Left renal cortex interstitium (tissue), 4 donors: ENCODE measurements at regions not wholly inside any gene's neighbourhood (a gene's known extent, or its start where the extent isn't known, plus 50 kb on each side); places are given as distances from the start of the nearest gene placed in this dataset.

Source experiments
- DNase-seq, 4 donors: peaks; one replicate each; pipeline ENCODE4 v3.0.0-alpha.2; 2013; ENCODE audit warnings: low read depth in 4 of 4, low spot score in 2 of 4, missing footprints in 1 of 4

DNA sequence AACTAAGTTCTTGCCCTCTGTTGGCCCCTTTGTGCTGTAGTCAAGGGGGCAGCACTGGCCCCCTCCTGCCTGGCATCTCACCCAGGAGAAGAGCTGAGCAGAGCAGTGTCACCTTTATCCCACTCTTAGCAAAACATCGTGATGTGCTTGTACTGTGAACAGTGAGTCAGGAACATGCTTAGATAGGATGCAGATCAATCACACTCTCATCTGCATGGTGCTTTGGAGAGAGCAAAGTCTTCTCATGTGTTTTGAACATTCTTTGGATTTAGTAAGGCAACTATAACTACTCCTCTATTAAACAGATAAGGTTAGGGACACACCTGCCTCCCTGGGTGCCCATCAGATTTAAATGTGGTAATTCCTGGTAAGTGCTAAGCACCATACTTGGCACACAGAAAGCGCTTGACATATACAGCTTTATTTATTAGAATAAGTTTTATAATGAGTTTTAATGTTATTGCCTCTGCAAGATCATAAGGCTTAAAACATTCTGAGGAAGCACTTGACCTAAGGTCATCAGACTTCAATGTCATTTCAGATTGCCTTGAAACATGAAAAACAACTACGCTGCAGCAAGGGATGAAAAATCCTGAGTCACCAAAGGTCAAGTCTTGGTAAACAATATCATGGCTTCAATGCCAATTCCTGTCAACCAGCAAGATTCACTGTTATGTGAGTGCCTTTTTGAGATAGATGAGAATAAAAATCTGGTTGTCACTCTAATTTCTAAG lies 82.4 kb upstream of the IRS2 start:
- no peak for DNase-seq

DNA sequence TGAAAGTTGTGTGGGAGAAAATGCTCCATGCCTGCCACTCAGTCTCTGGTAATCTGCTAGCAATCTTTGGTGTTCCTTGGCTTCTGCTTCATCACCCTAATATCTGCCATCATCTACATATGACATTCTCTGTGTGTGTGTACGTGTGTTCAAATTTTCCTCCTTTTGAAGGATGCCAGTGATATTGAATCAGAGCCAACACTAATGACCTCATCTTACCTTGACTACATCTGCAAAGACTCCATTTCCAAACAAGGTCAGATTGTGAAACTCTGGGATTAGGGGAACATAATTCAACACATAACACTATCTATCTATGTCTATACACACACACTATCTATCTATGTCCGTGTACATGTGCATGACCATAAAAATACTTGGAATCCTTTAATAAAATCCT lies 81.4 kb upstream of the IRS2 start:
- no peak for DNase-seq

DNA sequence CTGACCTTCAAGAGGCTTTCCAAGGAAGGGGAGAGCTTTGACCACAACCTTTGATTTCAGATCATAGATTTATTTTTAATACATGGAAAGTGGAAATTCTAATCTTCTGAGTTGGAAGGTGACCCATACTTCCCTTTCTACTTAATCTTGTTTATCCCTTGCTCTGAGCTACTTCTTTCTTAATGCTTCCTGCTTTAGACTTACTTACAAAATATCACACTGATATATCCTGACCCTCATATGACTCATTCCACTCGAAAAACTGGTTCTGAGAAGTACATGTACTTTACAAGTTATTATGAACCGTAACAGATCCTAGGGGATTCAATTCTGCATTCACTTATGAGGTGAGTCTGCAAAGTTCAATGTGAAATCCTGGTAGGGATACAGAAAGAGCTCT lies 76.2 kb upstream of the IRS2 start:
- no peak for DNase-seq

DNA sequence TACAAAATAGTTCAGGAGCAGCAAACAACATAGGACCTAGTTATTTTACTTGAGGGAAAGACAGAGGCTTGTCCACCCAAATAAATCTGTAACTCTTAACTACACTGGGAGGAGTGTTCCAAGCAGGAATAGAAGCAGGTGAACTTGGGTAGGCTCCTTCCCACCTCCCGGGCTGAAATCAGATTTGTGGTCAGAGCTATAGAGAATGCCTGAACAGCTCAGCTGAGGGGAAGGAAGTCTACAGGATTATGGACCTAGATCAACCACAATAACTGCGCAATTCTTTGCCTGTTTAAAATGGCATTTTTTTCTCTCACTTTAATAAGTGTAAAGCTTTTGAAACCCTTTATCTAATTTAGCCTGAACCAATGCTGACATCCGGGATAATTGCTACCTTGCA lies 73.5 kb upstream of the IRS2 start:
- DNase-seq: no peak

DNA sequence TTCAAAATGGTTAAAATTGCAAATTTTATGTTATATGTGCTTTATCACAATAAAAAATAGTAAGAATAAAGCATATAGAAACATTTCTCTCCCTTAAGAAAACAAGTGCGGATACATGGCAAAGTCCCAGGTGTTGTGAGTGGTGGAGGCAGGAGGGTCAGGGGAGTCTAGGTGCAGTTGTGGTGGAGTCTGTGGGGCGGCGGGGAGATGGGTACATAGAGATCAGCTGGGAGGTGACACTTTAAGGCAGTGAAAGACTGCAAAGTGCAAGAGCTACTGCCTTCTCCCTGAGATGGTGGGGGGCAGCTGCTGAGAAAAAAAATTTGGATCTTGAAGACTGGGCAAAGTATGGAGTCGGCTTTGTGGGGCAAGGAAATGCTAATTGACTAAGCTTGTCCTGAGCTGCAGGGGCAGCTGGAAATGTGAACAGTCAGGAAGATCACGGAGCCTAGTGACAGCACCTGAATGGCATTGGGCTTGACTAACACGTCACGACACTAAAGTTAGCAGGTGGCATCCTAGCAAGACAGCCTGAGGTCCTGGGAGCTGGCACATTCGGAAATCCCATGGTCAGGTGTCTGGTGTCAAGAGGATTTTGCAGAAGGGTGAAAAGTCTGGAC lies 72.9 kb upstream of the IRS2 start:
- DNase-seq: no peak

DNA sequence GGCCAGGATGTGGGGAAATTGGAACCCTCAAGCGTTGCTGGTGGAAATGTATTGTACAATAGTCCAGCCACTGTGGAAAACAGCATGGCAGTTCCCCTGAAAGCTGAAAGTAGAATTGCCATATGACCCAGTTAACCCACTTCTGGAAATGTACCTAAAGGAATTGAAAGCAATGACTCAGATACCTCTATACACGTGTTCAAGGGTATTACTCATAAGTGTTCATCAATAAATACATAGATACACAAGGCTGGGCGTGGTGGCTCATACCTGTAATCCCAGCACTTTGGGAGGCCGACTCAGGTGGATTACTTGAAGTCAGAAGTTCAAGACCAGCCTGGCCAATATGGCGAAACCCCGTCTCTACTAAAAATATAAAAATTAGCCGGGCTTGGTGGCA lies 71.9 kb upstream of the IRS2 start:
- no peak for DNase-seq

DNA sequence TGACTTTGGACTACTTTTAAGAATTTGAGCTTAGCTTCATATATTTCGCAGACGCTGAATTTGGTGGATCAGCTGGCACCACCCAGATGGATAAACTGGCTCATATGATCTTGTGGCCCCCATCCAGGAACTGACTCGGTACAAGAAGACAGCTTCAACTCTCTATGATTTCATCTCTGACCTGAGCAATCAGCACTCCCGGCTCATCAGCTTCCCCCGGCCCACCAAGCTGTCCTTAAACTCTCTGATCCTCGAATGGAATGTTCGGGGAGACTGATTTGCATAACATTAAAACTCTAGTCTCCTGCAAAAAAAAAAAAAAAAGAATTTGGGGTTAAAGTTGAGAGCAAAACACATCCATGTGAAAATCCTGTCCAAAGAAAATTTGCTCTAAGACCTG lies 71.4 kb upstream of the IRS2 start:
- DNase-seq: no peak

DNA sequence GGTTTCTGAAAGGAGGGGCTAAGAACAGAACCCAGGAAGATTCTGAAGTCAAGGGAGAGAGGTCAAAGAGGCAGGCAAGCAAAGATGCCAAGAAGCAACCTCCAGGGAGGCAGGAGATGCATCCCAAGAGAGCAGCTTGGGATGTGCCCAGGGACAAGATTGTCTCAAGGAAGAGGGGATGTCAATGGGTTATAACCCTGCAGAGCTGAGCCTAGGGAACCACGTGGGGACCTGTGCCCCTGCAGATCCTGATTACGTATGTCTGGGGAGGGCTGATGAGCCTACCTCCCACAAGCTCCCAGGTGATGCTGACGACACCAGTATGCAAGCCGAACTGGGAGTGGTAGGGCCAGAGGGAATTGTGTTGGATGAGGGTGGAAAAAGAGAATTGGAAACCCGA lies 70.9 kb upstream of the IRS2 start:
- DNase-seq: no peak

DNA sequence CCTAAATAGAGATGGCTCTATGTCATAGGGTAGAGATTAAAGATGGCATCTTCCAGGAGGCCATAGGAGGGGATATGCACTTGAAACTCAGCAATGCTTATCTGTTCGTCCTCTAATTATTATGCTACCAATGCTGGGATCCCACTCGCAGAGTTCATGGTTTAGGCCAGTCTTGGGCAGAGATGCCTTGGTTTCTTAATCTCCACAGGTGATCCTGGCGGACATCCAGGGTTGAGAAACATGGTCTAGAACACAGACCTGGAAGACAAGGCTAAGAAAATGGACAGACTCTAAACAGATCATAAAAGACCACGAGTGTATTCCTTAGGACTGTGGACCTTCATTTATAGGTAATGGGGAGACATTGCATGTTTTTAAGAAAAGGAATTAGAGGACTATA lies 70.0 kb upstream of the IRS2 start:
- no peak for DNase-seq

DNA sequence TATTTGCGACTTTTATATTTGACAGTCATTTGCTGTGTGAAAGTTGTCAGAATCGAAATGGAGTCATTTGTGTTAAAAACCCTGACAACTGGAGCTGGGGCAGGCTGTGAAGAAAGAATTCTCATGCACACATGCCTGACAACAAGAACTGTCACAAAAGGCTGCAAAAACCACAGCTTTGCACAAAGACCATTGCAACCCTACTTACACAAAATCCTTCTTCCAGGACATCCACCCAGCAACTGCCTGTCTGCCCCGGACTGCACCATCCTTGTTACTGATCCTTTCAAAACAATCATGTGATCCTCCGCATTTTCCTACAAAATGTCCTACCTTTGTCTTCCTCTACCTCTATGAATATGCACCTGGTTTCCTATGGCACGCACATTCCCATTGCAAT lies 66.8 kb upstream of the IRS2 start:
- DNase-seq: no peak

DNA sequence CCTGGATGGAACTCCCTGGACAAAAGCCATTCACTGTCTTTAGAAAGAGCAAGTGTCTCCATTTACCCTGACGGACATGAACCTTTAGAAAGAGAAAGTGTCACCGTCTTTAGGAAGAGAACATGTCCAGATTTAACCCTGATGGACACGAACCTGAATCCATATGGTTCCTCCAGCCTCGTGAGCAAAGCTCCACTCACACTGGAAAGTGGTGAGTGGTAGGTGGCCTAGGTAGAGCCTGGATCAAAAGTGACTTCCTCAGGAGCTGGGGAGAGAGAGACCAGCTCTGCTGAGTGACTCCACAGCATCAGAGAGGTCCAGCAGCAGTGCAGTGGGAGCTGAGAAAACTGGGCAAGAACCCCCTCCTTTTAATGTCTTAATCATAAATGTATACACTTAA lies 59.8 kb upstream of the IRS2 start:
- no peak for DNase-seq

DNA sequence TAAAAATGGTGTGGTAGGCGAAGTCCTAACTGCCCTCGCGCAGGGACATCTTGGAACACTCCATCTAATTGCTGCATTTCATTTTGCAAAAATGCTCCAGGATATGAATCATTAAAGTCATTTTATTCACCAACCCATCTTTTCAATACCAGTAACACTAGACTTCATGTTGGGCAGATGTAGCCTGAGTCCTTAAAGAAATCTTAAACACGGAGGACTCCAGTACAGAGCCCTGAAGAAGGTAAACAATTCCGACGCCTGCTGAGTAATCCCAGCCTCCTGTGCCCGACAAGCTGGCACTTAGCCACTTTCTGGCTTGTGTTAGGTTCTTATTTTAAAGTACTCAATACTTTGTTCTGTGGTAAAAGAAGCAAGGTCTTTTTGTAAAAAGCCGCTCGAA lies 58.0 kb upstream of the IRS2 start:
- no peak for DNase-seq

DNA sequence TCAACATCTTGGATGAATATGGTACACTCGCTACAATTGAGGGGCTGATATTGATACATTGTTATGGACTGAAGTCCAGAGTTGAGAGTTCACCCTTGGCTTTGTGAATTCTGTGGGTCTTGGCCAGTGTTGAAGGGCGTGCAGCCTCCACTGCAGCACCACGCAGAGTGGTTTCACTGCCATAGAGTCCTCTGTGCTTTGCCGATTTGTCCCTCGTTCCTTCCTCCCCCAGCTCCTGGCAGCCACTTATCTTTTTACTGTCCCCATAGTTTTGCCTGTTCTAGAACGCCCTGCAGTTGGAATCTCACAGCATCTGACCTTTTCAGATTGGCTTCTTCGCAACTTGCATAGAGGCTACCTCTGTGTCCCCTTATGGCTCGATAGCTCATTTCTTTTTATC lies 57.3 kb upstream of the IRS2 start:
- no peak for DNase-seq

DNA sequence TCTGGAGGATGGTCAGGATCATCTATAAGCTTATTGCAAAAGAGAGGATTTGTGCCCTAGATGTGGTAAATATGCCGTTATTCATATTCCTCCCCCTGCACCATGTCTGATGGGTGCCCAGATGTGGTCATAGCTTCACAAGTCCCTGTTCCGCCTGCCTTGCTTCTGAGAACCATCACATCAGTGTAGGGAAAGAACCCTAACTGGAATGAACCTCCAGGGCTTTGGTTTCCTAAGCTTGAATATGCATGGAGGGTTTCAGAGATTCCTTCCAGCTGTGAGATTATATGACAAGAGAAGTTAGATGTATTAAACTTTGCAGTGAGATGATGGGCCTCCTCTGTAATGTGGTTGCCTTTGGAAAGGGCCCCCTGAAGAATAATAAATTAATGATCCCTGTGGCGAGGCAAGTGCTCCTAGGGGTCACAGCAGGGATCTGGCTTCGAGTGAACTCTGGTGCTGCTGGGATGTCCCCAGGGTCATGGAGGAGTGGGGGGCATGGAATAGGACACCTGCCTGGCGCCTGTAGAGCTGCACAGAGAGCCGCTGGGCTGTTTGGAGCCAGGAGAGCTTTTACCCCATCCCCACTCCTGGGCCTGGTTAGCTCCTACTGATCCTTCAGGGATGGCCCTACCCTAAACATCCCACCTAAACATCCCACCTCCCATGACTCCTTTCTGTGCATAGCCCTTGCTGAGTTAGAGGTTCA lies 56.0 kb upstream of the IRS2 start:
- no peak for DNase-seq

DNA sequence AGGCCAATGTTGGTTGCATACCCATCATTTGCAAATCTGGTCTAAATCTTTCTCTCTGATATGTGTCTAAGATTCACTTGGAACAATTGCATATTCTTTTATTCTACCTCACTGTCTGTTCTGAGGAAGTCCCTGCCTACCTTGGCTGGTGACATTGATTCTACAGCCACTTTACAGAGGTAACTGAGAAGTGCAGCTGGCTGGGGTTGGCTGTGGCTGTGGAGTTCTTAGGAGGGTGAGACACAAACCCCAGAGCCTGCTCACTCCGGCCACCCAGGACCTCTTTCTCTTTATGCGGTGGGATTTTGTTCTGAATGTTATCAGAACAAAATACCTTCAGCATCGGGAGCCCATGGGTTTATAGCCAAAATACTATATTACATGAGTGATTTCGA lies 54.5 kb upstream of the IRS2 start:
- DNase-seq: no peak

DNA sequence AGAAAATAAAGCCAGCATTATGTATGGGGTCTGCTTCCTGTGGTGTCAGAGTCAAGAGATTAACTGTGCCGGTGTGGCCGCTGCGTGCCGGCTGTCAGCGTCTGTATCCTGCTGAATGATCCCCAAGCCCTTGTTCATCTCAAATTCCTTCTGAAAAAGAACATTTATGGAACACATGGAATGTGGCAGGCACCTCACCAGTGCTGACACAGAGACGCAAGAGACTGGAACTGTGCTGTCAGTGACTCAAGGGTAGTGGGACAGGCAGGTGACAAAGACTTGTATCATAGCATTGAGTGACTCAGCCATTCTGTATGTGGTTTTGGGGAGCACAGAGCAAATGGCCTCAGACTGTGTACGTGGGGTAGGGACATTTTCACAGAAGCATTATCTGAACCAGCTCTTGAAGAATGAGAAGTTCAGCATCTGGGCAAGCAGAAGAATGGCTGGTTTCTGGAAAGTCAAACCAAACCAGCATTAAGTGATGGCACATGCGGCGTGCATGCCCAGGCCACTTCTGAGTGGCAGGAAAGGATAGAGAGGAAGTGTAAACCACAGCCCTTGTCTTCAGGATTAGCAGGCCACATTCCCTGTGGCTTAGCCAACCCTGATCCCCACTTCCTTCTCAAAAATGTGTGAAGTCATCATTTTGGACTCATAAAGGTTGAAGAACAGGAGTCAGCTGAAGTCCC lies 54.0 kb upstream of the IRS2 start:
- DNase-seq: no peak

DNA sequence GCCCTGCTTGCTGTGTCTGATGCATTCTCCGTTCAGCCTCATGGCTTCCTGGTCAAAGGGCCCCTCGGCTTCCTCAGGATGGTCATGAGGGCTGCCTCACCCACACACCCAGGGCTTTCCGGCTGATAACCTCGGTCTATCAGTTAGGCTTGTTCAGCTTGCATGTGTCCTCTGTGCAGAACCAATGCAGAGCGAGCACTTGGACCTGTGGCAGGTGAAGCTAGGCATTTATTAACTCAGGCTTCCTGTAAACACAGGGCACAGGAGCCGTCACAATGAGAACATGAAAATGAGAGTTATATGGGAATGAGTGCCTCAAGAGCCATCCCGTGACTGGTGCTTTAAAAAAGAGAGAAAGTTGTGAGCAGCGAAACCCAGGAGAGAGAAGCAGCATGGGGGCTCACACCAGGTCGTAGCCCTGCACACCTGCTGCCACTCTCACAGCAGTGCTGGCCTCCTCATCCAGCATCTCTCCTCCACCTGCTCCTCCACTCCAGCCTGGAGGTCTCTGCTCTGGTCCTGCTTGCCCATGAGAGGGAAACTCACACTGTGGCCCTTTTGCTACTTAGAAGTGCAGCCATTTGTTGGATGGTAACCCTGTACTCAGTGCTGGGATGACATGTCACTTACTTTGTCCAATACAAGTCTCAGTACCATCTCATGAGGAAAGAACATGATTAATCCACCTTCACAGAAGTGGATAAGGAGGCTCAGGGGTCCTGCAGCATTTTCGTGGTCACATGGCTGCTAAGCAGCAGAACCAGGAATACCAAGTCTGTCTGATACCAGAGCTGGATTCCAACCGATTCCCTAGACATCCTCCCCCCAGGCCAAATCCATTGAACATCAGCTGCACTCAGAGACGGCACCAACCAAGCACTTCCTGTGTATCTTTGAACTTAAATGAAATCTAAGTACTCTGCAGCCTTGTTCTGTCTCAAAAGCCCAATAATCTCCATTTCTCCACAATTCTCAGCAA lies 50.5 kb upstream of the IRS2 start:
- DNase-seq: peak in 3 of 4 donors; percentile 13 to 34 (median 29)
